Parathyroid adenoma (tissue), 2 donors: ENCODE measurements at regions not wholly inside any gene's neighbourhood (a gene's known extent, or its start where the extent isn't known, plus 50 kb on each side); places are given as distances from the start of the nearest gene placed in this dataset.

ENCODE experiments used
- H2AFZ ChIP-seq: fragments of 300-600 bp; sonication (generic); one replicate; pipeline ENCODE4 v1.7.0; 2017; ENCODE audit warnings: antibody characterized with exemption, mild to moderate bottlenecking
- H3K27ac ChIP-seq: fragments of 300-600 bp; sonication (generic); one replicate; pipeline ENCODE4 v1.7.0; 2017
- H3K27me3 ChIP-seq: fragments of 300-600 bp; sonication (generic); one replicate; pipeline ENCODE4 v1.7.0; 2017; ENCODE audit warnings: low read length; ENCODE audit not compliant: control insufficient read depth, insufficient read depth
- H3K36me3 ChIP-seq: fragments of 300-600 bp; sonication (generic); one replicate; pipeline ENCODE4 v1.7.0; 2017; ENCODE audit warnings: low read length; ENCODE audit not compliant: control insufficient read depth, insufficient read depth
- H3K4me1 ChIP-seq: fragments of 300-600 bp; sonication (generic); one replicate; pipeline ENCODE4 v1.7.0; 2017; ENCODE audit warnings: control low read depth
- H3K4me2 ChIP-seq: fragments of 300-600 bp; sonication (generic); one replicate; pipeline ENCODE4 v1.7.0; 2017; ENCODE audit warnings: low read length
- H3K4me3 ChIP-seq: fragments of 300-600 bp; sonication (generic); one replicate; pipeline ENCODE4 v1.7.0; 2017; ENCODE audit warnings: low read depth, low read length
- H3K79me2 ChIP-seq: fragments of 300-600 bp; sonication (generic); one replicate; pipeline ENCODE4 v1.7.0; 2017; ENCODE audit warnings: control low read depth
- H3K9ac ChIP-seq: fragments of 300-600 bp; sonication (generic); one replicate; pipeline ENCODE4 v1.7.0; 2017; ENCODE audit warnings: mild to moderate bottlenecking
- H3K9me3 ChIP-seq: fragments of 300-600 bp; sonication (generic); one replicate; pipeline ENCODE4 v1.7.0; 2017; ENCODE audit warnings: low read length; ENCODE audit not compliant: control insufficient read depth
- CTCF ChIP-seq: fragments of 300-600 bp; sonication (generic); IDR thresholded peaks from one replicate; pipeline ENCODE4 v1.7.0; 2017; ENCODE audit warnings: antibody characterized with exemption, mild to moderate bottlenecking
- donor health status: primary hyperparathyroidism.

GRCh38 chr10:105964009-105964408, 1200.5 kb downstream of the SORCS1 start:
- Histone ChIP-seq H2AFZ (no peak overlapping the region), H3K9me3 (no peaks in the 10 kb centered on the region), H3K4me3 (no peak overlapping the region), H3K4me1 (no peaks in the 10 kb centered on the region), H3K79me2 (no peaks in the 10 kb centered on the region), H3K36me3 (no peaks in the 10 kb centered on the region), H3K27me3 (no peaks in the 10 kb centered on the region), H3K4me2 (no peak overlapping the region), H3K9ac (no peak overlapping the region), H3K27ac (no peak overlapping the region)
- TF ChIP-seq CTCF = no peak

GRCh38 chr10:105963334-105963884, 1201.1 kb downstream of the SORCS1 start:
- Histone ChIP-seq H3K27ac (no peak overlapping the region), H3K36me3 (no peaks in the 10 kb centered on the region), H3K4me1 (no peaks in the 10 kb centered on the region), H3K9ac (no peak overlapping the region), H3K9me3 (no peaks in the 10 kb centered on the region), H3K4me3 (no peak overlapping the region), H2AFZ (no peak overlapping the region), H3K27me3 (no peaks in the 10 kb centered on the region), H3K79me2 (no peaks in the 10 kb centered on the region), H3K4me2 (no peak overlapping the region)
- no peak for TF ChIP-seq CTCF

- TF ChIP-seq CTCF = no peak
- H3K27me3 ChIP-seq = no peaks in the 10 kb centered on the region
These were observed 1208.0 kb downstream of the SORCS1 start for GRCh38 chr10:105956550-105956949.

GRCh38 chr10:105953861-105954260, 1210.6 kb downstream of the SORCS1 start:
- H3K9me3 ChIP-seq = no peaks in the 10 kb centered on the region
- H3K9ac ChIP-seq = no peak overlapping the region
- H3K4me2 ChIP-seq = no peak overlapping the region
- no peak overlapping the region for H2AFZ ChIP-seq
- no peak overlapping the region for H3K27ac ChIP-seq
- no peaks in the 10 kb centered on the region for H3K4me1 ChIP-seq
- H3K79me2 ChIP-seq = no peaks in the 10 kb centered on the region
- H3K36me3 ChIP-seq = no peaks in the 10 kb centered on the region
- no peaks in the 10 kb centered on the region for H3K27me3 ChIP-seq
- no peak for TF ChIP-seq CTCF
- H3K4me3 ChIP-seq = no peak overlapping the region

More at GRCh38 chr10:105956550-105956949, 1208.0 kb downstream of the SORCS1 start:
- Histone ChIP-seq H3K9me3 (no peaks in the 10 kb centered on the region), H3K27ac (no peak overlapping the region), H3K9ac (no peak overlapping the region), H3K4me3 (no peak overlapping the region), H3K36me3 (no peaks in the 10 kb centered on the region), H3K4me2 (no peak overlapping the region), H3K79me2 (no peaks in the 10 kb centered on the region), H2AFZ (no peak overlapping the region), H3K4me1 (no peaks in the 10 kb centered on the region)

- no peak for TF ChIP-seq CTCF
- no peaks in the 10 kb centered on the region for H3K36me3 ChIP-seq
- no peaks in the 10 kb centered on the region for H3K27me3 ChIP-seq
- no peak overlapping the region for H3K9ac ChIP-seq
- H3K4me2 ChIP-seq = no peak overlapping the region
- no peak overlapping the region for H3K4me3 ChIP-seq
- no peaks in the 10 kb centered on the region for H3K9me3 ChIP-seq
- no peak overlapping the region for H2AFZ ChIP-seq
- no peak overlapping the region for H3K27ac ChIP-seq
- H3K4me1 ChIP-seq = no peaks in the 10 kb centered on the region
- no peaks in the 10 kb centered on the region for H3K79me2 ChIP-seq
These were observed 1211.5 kb downstream of the SORCS1 start for GRCh38 chr10:105953056-105953455.
